ENCODE measurements at regions not wholly inside any gene's neighbourhood (a gene's known extent, or its start where the extent isn't known, plus 50 kb on each side); places are given as distances from the start of the nearest gene placed in this dataset.

GRCh38 chr17:77419095-77419494 lies 278.3 kb downstream of the SEC14L1 start:
- DNase-seq (ENCODE audit: low read depth), result no peak

- no peak for DNase-seq (ENCODE audit: low read depth)
These were observed 278.9 kb downstream of the SEC14L1 start for GRCh38 chr17:77419547-77420094.

- peak; percentile 43 for DNase-seq (ENCODE audit: low read depth)
These were observed 279.5 kb downstream of the SEC14L1 start for GRCh38 chr17:77420095-77420803.

- peak; percentile 89 for DNase-seq (ENCODE audit: low read depth)
These were observed 280.2 kb downstream of the SEC14L1 start for GRCh38 chr17:77420804-77421629.

GRCh38 chr17:77421630-77421972 lies 280.8 kb downstream of the SEC14L1 start:
- DNase-seq (ENCODE audit: low read depth), result no peak

- DNase-seq (ENCODE audit: low read depth), result no peak
These were observed 281.5 kb downstream of the SEC14L1 start for GRCh38 chr17:77422104-77422747.

- DNase-seq (ENCODE audit: low read depth), result no peak
These were observed 282.0 kb downstream of the SEC14L1 start for GRCh38 chr17:77422748-77423113.

GRCh38 chr17:77423589-77424451 lies 283.1 kb downstream of the SEC14L1 start:
- peak; percentile 99 for DNase-seq (ENCODE audit: low read depth)

- peak; percentile 98 for DNase-seq (ENCODE audit: low read depth)
These were observed 284.0 kb downstream of the SEC14L1 start for GRCh38 chr17:77424585-77425344.

- DNase-seq (ENCODE audit: low read depth), result no peak
These were observed 284.6 kb downstream of the SEC14L1 start for GRCh38 chr17:77425348-77425747.

- peak; percentile 59 for DNase-seq (ENCODE audit: low read depth)
These were observed 285.2 kb downstream of the SEC14L1 start for GRCh38 chr17:77425791-77426641.

GRCh38 chr17:77426676-77427386 lies 286.1 kb downstream of the SEC14L1 start:
- DNase-seq (ENCODE audit: low read depth), result no peak

- peak; percentile 86 for DNase-seq (ENCODE audit: low read depth)
These were observed 286.7 kb downstream of the SEC14L1 start for GRCh38 chr17:77427391-77427991.

GRCh38 chr17:77428020-77428748 lies 287.4 kb downstream of the SEC14L1 start:
- DNase-seq (ENCODE audit: low read depth), result no peak

GRCh38 chr17:77428749-77429368 lies 288.1 kb downstream of the SEC14L1 start:
- no peak for DNase-seq (ENCODE audit: low read depth)

- DNase-seq (ENCODE audit: low read depth), result no peak
These were observed 288.7 kb downstream of the SEC14L1 start for GRCh38 chr17:77429369-77429968.

Measured in fibroblast of gingiva (primary cell).